GM12872 (cell line): ENCODE measurements at regions not wholly inside any gene's neighbourhood (a gene's known extent, or its start where the extent isn't known, plus 50 kb on each side); places are given as distances from the start of the nearest gene placed in this dataset.

Experiments
- TF ChIP-seq, protein P1 (sequence below): IDR thresholded peaks from 3 replicates; pipeline ENCODE4 v1.5.1; 2011; ENCODE audit warnings: low read depth, mild to moderate bottlenecking, low read length, moderate library complexity; ENCODE audit not compliant: insufficient read depth

GRCh38 chrX:98350940-98351339, 1467.2 kb downstream of the RPA4 start:
- TF ChIP-seq, protein P1, sequence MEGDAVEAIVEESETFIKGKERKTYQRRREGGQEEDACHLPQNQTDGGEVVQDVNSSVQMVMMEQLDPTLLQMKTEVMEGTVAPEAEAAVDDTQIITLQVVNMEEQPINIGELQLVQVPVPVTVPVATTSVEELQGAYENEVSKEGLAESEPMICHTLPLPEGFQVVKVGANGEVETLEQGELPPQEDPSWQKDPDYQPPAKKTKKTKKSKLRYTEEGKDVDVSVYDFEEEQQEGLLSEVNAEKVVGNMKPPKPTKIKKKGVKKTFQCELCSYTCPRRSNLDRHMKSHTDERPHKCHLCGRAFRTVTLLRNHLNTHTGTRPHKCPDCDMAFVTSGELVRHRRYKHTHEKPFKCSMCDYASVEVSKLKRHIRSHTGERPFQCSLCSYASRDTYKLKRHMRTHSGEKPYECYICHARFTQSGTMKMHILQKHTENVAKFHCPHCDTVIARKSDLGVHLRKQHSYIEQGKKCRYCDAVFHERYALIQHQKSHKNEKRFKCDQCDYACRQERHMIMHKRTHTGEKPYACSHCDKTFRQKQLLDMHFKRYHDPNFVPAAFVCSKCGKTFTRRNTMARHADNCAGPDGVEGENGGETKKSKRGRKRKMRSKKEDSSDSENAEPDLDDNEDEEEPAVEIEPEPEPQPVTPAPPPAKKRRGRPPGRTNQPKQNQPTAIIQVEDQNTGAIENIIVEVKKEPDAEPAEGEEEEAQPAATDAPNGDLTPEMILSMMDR = no peak

DNA sequence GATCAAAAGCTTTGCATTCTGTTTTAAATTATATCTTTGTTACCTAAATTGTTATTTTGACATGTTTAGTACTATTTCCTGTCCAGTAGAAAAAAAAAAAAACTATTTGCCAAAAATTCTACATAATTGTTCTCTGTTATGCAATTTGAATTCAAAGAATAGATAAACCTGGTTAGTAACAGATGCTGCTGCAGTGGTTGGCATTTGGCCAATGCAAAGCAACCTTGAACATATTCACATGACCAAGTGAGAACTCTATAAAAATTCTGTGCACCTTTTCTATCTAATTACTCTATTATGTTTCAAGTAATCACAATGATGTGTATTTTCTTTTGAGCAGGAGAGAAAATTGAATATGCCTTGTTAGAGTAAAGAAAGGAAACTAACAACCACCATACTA, 1473.4 kb downstream of the RPA4 start:
- TF ChIP-seq, protein P1 = no peak

DNA sequence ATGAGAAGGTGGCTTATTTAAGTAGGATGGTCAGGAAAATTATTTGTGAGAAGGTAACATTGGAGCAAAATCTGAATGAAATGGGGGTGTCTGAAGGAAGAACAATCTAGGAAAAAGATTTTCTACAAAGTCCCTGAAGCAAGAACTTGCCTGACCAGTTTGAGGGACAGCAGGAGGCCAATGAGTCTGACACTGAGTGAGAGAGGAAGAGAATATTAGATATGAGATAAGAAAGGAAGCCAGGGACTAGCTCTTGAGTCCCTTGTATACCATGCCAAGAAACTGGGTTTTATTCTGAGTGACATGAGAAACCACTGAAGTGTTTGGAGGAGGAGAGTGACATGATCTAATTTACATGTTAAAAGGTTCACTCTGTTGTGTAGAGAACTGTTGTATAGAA, 1478.9 kb downstream of the RPA4 start:
- TF ChIP-seq, protein P1 = no peak

GRCh38 chrX:98371994-98372393, 1488.3 kb downstream of the RPA4 start:
- TF ChIP-seq, protein P1 = no peak

DNA sequence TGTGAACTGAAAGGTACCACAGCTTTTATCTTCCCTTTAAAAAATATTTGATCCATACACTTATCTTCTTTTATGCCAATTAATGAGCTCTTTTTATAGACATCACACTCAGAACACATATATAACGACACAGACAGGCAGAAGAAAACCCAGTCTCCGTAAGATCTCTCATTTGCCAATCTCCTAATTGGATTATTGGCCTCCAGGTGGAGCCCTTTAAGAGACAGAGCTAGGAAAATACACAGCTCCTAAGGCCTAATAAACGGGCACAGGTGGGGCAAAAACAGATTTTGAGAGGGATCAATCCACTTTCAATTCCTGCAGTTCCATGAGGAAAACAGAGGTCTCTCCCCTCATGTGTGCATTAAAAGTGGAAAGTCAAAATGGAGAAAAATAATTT, 1495.4 kb downstream of the RPA4 start:
- TF ChIP-seq, protein P1 = no peak

- TF ChIP-seq, protein P1 = no peak
Observed at GRCh38 chrX:98380106-98380505, 1496.4 kb downstream of the RPA4 start.

- TF ChIP-seq, protein P1 = no peak
Observed at GRCh38 chrX:98380556-98380955, 1496.8 kb downstream of the RPA4 start.

DNA sequence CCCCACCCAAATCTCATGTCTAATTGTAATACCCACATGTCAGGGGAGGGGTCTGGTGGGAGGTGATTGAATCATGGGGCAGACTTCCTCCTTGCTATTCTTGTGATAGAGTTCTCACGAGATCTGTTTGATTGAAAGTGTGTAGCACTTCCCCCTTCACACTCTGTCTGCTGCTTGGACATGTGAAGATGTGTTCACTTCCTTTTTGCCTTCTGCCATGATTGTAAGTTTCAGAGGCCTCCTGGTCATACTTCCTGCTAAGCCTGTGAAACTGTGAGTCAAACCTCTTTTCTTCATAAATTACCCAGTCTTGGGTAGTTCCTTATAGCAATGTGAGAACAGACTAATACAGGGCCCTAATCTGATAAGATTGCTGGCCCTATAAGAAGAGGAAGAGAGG, 1514.8 kb downstream of the RPA4 start:
- TF ChIP-seq, protein P1 = no peak
